ENCODE measurements at regions not wholly inside any gene's neighbourhood (a gene's known extent, or its start where the extent isn't known, plus 50 kb on each side); places are given as distances from the start of the nearest gene placed in this dataset.

- TF ChIP-seq EZH2 (IDR thresholded peaks at IDR 0.05; ENCODE audit: borderline replicate concordance, insufficient read depth, low read depth, low read length, poor library complexity, severe bottlenecking): no peak
- no peak for TF ChIP-seq CTCF (IDR thresholded peaks at IDR 0.05)
Measured at GRCh38 chr1:37265156-37265555, 209.2 kb upstream of the ZC3H12A start.
